ENCODE measurements at regions not wholly inside any gene's neighbourhood (a gene's known extent, or its start where the extent isn't known, plus 50 kb on each side); places are given as distances from the start of the nearest gene placed in this dataset.

- TF ChIP-seq, protein P1, sequence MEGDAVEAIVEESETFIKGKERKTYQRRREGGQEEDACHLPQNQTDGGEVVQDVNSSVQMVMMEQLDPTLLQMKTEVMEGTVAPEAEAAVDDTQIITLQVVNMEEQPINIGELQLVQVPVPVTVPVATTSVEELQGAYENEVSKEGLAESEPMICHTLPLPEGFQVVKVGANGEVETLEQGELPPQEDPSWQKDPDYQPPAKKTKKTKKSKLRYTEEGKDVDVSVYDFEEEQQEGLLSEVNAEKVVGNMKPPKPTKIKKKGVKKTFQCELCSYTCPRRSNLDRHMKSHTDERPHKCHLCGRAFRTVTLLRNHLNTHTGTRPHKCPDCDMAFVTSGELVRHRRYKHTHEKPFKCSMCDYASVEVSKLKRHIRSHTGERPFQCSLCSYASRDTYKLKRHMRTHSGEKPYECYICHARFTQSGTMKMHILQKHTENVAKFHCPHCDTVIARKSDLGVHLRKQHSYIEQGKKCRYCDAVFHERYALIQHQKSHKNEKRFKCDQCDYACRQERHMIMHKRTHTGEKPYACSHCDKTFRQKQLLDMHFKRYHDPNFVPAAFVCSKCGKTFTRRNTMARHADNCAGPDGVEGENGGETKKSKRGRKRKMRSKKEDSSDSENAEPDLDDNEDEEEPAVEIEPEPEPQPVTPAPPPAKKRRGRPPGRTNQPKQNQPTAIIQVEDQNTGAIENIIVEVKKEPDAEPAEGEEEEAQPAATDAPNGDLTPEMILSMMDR (IDR thresholded peaks at IDR 0.05; ENCODE audit: low read depth, low read length): no peak
- no peak for TF ChIP-seq POLR2A (IDR thresholded peaks at IDR 0.05; ENCODE audit: extremely low read depth, insufficient read length)
Measured at GRCh38 chr22:22810471-22810870, 77.1 kb upstream of the IGLL5 start.
